HepG2 (cell line): ENCODE measurements at regions not wholly inside any gene's neighbourhood (a gene's known extent, or its start where the extent isn't known, plus 50 kb on each side); places are given as distances from the start of the nearest gene placed in this dataset.

ENCODE experiments used
- MXI1 ChIP-seq: IDR thresholded peaks from 3 replicates; pipeline ENCODE4 v1.6.1; 2012; ENCODE audit warnings: low read depth, low read length, inconsistent platforms, borderline replicate concordance
- NFE2L2 ChIP-seq: fragments of 150-350 bp; IDR thresholded peaks from 2 replicates; pipeline ENCODE4 v1.6.1; 2014; ENCODE audit warnings: low read length
- PHF8 ChIP-seq: sonication (generic); formaldehyde crosslinking; IDR thresholded peaks from 2 replicates; pipeline ENCODE4 v1.5.0; 2020; ENCODE audit warnings: missing genetic modification reagents
- TARDBP ChIP-seq: sonication (generic); formaldehyde crosslinking; IDR thresholded peaks from 2 replicates; pipeline ENCODE4 v1.8.0; 2022; ENCODE audit warnings: mild to moderate bottlenecking, missing genetic modification reagents
- U2AF2 ChIP-seq: fragments of 200-400 bp; formaldehyde crosslinking; IDR thresholded peaks from 2 replicates; pipeline ENCODE4 v1.6.1; 2017; ENCODE audit warnings: low read depth, mild to moderate bottlenecking, low read length
- ZBTB49 ChIP-seq: sonication (generic); formaldehyde crosslinking; IDR thresholded peaks from 2 replicates; pipeline ENCODE4 v1.4.0; 2020; ENCODE audit warnings: missing genetic modification reagents, borderline replicate concordance
- ZMAT5 ChIP-seq: sonication (generic); formaldehyde crosslinking; IDR thresholded peaks from 2 replicates; pipeline ENCODE4 v1.5.0; 2020; ENCODE audit warnings: mild to moderate bottlenecking, low read depth, missing genetic modification reagents, borderline replicate concordance
- ZNF460 ChIP-seq: sonication (generic); formaldehyde crosslinking; IDR thresholded peaks from 2 replicates; pipeline ENCODE4 v1.5.1; 2020; ENCODE audit warnings: missing genetic modification reagents, mild to moderate bottlenecking, borderline replicate concordance
- TF ChIP-seq, protein P1 (sequence below): sonication (generic); formaldehyde crosslinking; IDR thresholded peaks from 2 replicates; pipeline ENCODE4 v1.5.0; 2020; ENCODE audit warnings: mild to moderate bottlenecking, missing genetic modification reagents, moderate library complexity
- TF ChIP-seq, protein P2 (sequence below): IDR thresholded peaks from 2 replicates; pipeline ENCODE4 v1.6.1; 2012; ENCODE audit warnings: inconsistent platforms

GRCh38 chr6:109260126-109260525 lies 122.1 kb downstream of the CD164 start:
- TF ChIP-seq ZNF460 (CRISPR knock-in tag) = no peak
- TF ChIP-seq, protein P1, sequence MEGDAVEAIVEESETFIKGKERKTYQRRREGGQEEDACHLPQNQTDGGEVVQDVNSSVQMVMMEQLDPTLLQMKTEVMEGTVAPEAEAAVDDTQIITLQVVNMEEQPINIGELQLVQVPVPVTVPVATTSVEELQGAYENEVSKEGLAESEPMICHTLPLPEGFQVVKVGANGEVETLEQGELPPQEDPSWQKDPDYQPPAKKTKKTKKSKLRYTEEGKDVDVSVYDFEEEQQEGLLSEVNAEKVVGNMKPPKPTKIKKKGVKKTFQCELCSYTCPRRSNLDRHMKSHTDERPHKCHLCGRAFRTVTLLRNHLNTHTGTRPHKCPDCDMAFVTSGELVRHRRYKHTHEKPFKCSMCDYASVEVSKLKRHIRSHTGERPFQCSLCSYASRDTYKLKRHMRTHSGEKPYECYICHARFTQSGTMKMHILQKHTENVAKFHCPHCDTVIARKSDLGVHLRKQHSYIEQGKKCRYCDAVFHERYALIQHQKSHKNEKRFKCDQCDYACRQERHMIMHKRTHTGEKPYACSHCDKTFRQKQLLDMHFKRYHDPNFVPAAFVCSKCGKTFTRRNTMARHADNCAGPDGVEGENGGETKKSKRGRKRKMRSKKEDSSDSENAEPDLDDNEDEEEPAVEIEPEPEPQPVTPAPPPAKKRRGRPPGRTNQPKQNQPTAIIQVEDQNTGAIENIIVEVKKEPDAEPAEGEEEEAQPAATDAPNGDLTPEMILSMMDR = no peak
- TF ChIP-seq PHF8 (CRISPR knock-in tag) = no peak
- TF ChIP-seq, protein P2, sequence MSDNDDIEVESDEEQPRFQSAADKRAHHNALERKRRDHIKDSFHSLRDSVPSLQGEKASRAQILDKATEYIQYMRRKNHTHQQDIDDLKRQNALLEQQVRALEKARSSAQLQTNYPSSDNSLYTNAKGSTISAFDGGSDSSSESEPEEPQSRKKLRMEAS = no peak
- no peak for TF ChIP-seq ZBTB49
- no peak for TF ChIP-seq U2AF2
- TF ChIP-seq NFE2L2 = no peak
- TF ChIP-seq TARDBP (CRISPR knock-in tag) = no peak
- no peak for TF ChIP-seq MXI1
- TF ChIP-seq ZMAT5 (CRISPR knock-in tag) = no peak
